DMS114 treated with DMSO at 0.1 percent for 48 hours (cell line): ENCODE measurements at regions not wholly inside any gene's neighbourhood (a gene's known extent, or its start where the extent isn't known, plus 50 kb on each side); places are given as distances from the start of the nearest gene placed in this dataset.

Experiments
- DNase-seq: peaks from one replicate; lab custom pipeline; 2025; ENCODE audit not compliant: unreplicated experiment; lab: John Stamatoyannopoulos, UW

DNA sequence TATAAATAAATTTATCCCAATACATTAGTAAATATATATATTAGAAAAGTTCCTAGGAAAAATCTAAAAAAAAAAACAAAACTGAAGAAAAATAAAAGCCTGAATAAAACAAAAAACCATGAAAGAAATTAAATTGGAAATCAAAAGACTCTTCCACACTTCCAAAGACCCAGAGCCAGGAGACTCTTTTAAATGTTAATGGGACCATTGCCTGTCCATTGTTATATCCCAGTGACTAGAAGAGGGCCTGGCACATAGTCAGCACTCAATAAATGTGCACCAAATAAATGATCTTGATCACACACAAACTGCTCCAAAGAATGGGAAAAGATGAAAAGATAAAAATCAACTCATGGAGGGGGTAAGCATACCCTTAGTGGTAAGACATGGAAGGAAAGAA lies 51.3 kb upstream of the CLDN18 start:
- no peak for DNase-seq
